Right forelimb (tissue), 1 donor: ENCODE measurements at regions not wholly inside any gene's neighbourhood (a gene's known extent, or its start where the extent isn't known, plus 50 kb on each side); places are given as distances from the start of the nearest gene placed in this dataset.

Experiments
- DNase-seq: peaks from one replicate; pipeline ENCODE4 v3.0.0-alpha.2; 2018

- DNase-seq: no peak
Observed at GRCh38 chr3:18071833-18072232, 329.4 kb upstream of the TBC1D5 start.

- DNase-seq: no peak
Observed at GRCh38 chr3:18070944-18071343, 328.5 kb upstream of the TBC1D5 start.

DNA sequence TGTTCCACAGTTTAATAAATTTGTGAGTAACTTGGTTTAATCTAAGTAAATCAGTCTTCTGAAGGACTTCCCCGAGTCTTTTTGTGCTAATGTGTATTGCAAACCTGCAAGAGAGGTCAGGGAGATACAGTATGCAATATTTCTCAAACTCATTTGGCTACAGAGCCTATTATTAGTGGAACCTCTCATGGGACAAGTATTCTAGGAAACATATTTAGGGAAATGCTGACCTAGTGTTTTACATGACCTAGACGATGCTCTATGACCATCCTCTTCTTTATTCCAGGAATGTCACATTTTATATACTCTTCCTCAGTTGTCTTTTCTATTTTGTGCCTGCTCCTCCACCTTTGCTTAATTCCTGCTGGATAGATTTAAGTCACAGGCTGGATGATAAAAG is 327.8 kb upstream of the TBC1D5 start:
- no peak for DNase-seq

- DNase-seq: no peak
Observed at GRCh38 chr3:18069568-18069967, 327.1 kb upstream of the TBC1D5 start.

DNA sequence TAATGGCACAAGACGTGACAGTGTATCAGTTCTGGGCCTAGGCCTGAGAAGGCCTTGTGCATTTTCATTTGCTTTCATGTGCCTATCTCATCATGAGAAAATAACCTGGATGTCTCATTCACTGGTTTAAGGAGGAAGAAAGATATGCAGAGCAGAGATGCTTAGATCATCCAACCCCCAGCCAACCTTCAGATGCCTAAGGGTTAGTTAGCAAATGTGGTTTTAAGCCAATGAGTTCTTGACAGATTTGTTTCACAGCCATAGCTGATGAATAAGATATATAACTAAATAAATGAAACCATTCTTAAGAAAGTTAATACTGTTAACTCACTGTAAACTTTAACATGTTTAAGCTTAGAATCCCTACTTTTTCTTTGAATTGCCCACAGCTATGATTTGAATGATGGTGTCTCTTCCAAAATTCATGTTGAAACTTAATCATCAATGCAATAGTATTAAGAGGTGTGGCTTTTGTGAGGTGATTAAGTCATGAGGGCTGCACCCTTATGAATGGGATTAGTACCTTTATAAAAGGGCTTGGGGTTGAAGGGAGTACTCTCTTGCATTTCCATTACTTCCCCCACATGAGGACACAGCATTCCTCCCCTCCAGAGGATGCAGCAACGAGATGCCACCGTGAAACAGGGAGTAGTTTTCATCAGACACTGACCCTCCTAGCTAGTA is 324.6 kb upstream of the TBC1D5 start:
- DNase-seq: no peak

- no peak for DNase-seq
Observed at GRCh38 chr3:18064586-18064985, 322.2 kb upstream of the TBC1D5 start.

DNA sequence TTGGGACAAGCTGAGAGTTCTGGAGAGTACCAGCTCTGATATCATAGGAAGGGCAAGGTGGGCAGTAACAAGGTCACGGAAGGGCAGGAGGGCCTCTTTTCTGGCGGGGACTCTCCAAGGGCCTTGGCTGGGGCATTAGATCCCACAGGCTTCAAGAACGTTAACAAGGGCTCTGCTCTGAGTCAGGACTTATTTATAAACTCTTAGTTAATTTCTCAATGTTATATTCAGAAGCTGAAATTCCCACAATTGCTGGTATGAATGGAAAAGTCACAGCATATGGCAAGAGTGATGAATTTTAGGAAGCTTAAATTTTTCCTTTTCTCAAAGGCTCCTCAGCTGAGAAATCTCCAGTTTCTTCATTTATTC is 320.2 kb upstream of the TBC1D5 start:
- no peak for DNase-seq

GRCh38 chr3:18061737-18062656 is 319.6 kb upstream of the TBC1D5 start:
- DNase-seq: no peak

- DNase-seq: no peak
Observed at GRCh38 chr3:18058666-18059065, 316.2 kb upstream of the TBC1D5 start.

DNA sequence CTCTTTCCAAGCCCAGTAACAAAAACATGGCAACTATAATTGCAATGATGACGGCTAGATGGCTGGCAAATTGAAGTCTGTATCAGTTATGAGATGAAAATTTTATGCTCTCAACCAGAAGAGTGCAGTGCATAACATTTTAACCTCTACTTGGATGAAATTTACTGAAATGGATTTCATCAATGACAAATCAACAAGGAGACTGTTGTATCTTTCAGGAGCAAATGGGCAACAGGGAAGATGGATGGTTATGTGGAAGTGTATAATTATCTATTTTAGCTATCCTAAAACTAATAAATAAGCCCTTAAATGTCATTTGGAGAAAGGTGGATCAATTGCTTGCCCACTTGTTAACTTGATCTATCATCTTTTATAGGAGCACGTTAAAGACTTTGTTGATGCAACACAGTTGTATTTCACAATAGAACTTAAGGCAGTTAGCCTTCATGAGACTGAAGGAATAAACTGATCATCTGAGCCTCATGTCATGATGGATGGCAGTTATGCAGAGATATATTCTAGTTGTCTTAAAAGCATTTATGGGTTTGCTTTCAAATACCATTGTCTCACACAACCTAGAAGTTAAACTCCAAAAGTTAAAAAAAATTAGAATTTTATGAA is 315.1 kb upstream of the TBC1D5 start:
- no peak for DNase-seq

DNA sequence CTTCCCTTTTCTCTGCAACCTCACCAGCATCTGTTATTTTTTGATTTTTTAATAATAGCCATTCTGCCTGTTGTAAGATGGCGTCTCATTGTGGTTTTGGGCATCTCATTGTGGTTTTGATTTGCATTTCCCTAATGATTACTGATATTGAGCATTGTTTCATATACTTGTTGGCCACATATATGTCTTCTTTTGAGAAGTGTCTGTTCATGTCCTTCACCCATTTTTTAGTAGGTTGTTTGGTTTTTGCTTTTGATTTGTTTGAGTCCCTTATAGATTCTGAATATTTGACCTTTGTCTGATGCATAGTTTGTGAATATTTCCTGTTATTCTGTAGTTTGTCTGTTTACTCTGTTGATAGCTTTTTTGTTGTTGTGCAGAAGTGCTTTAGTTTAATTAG is 312.2 kb upstream of the TBC1D5 start:
- DNase-seq: no peak

GRCh38 chr3:18051306-18051705 is 308.9 kb upstream of the TBC1D5 start:
- DNase-seq: no peak

GRCh38 chr3:18049096-18049495 is 306.7 kb upstream of the TBC1D5 start:
- no peak for DNase-seq

GRCh38 chr3:18047052-18047451 is 304.6 kb upstream of the TBC1D5 start:
- DNase-seq: no peak

DNA sequence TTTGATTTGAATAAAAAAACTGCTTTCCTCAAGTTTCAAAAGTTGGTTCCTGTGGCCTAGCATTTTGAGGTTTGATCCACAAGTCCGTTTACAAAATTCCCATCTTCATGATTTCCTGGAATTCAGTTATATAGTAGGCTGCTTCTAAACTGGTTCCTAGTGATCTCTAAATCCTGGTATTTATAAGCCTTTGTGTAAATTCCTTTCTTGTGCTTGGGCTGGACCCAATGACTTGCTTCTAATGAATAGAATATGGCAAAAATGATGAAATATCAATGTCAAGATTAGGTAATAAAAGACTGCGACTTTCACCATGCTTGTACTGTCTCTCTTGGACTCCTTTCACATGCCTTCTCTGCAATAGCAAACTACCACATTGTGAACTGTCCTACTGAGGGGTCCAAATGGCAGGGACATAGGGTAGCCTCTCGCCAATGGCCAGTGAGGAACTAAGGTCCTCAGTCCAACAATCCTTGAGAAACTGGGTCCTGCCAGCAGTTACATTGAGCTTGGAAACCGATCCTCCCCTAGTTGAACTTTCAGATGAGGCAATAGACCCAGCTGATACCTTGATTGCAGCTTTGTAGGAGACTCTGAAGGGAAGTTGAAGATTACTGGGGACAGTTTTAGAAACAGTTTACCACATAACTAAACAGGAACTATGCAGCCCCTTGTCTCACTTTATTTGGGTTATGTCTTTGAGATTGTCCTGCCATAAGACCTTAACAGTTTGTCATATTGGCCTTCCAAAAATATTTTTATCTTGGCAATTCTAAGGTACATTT is 303.9 kb upstream of the TBC1D5 start:
- no peak for DNase-seq

GRCh38 chr3:18044971-18045880 is 302.8 kb upstream of the TBC1D5 start:
- DNase-seq: no peak

DNA sequence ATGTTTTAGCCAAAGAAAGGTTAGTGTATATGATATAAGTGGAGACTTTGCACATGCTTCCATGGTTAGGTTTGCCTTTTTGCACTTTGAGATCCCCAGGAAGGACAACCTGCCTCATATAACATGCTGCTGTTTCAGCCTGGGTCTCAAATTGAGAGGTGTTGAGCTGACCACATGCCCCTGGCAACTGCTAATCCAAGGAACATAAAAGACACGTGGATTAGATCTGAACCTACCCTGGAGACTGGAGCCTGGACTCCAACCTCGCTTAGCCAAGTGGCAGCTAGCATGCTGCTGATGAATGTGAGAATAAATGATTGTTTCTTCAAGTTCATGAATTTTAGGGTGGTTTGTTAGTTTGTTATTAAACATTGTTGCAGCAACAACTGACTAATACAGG is 301.8 kb upstream of the TBC1D5 start:
- no peak for DNase-seq

- no peak for DNase-seq
Observed at GRCh38 chr3:18036450-18036815, 294.0 kb upstream of the TBC1D5 start.

- DNase-seq: no peak
Observed at GRCh38 chr3:18035641-18036449, 293.4 kb upstream of the TBC1D5 start.

DNA sequence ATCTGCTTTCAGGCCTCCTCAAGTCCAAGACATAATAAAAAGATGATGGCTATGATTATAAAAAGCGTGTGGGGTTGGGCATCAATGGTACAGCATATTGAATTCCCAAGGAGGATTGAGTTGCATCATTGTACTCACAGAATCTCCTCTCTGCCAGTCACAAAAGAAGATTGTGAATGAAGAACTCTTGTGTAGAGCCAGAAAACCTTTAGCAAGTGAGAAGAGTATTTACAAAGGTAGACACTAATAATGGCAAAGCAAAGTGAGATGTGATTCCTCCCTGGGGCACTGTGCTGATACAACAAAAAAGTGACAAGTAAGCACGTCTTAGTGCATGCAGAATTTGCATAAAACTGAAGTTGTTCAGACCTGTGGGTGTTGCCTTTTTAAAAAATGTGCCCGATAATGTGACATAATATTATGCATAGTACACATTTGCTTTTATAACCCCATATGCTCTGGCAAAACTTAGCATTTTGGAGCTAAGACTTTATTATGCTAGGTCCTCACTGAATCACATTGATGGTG is 291.2 kb upstream of the TBC1D5 start:
- DNase-seq: no peak

DNA sequence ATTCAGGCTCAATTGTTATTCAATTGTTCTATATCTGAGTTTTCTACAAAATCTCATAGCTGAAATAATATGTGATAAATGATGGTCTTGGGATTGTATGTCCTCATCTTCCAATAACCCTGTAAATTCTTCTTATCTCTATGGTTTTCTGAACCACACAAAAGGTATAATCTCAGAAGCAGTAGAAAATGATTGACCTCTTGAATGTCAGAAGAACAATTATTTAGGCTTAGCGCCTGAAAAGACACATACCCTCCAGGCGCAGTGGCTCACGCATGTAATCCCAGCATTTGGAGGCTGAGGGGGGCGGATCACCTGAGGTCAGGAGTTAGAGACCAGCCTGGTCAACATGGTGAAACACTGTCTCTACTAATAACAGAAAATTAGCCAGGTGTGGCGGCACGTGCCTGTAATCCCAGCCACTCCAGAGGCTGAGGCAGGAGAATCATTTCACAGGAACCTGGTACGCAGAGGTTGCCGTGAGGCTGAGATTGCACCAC is 288.0 kb upstream of the TBC1D5 start:
- DNase-seq: no peak
